Gastrocnemius medialis (tissue), 4 donors: ENCODE measurements at regions not wholly inside any gene's neighbourhood (a gene's known extent, or its start where the extent isn't known, plus 50 kb on each side); places are given as distances from the start of the nearest gene placed in this dataset.

Source experiments
- ATAC-seq, 2 donors: fragments of 150-250 bp; one replicate each; pipeline ENCODE4 v1.9.1; 2016
- DNase-seq, 2 donors: peaks; one replicate each; pipeline ENCODE4 v3.0.0-alpha.2; 2019
- H3K27ac ChIP-seq, 4 donors: fragments of 200-600 bp; sonication (generic); 1 replicate in 1 of 4; 2 replicates in 3 of 4; pipeline ENCODE4 v1.5.1; 2016 to 2018; ENCODE audit warnings: mild to moderate bottlenecking in 2 of 4, moderate library complexity in 1 of 4
- H3K27me3 ChIP-seq, 3 donors: fragments of 200-600 bp; sonication (generic) in 2 of 3; 1 replicate in 1 of 3; 2 replicates in 2 of 3; pipeline versions ENCODE4 v1.5.1 to v1.6.0; 2016 to 2019; ENCODE audit warnings: mild to moderate bottlenecking in 1 of 3, moderate library complexity in 1 of 3
- H3K36me3 ChIP-seq, 2 donors: fragments of 200-600 bp; sonication (generic) in 1 of 2; one replicate each; pipeline ENCODE4 v1.5.1; 2017 to 2018
- H3K4me1 ChIP-seq, 2 donors: fragments of 200-600 bp; sonication (generic) in 1 of 2; one replicate each; pipeline ENCODE4 v1.5.1; 2016 to 2017; ENCODE audit warnings: mild to moderate bottlenecking in 2 of 2
- H3K4me3 ChIP-seq, 4 donors: fragments of 200-600 bp; sonication (generic) in 3 of 4; 1 replicate in 1 of 4; 2 replicates in 3 of 4; pipeline ENCODE4 v1.5.1; 2016 to 2019; ENCODE audit warnings: mild to moderate bottlenecking in 2 of 4
- H3K9me3 ChIP-seq, 3 donors: fragments of 200-600 bp; sonication (generic) in 2 of 3; 1 replicate in 1 of 3; 2 replicates in 2 of 3; pipeline ENCODE4 v1.5.1; 2016 to 2019
- POLR2A ChIP-seq, 2 donors: fragments of 450-650 bp; IDR thresholded peaks; one replicate each; pipeline ENCODE4 v1.6.1; 2017; ENCODE audit warnings: antibody characterized with exemption in 2 of 2, mild to moderate bottlenecking in 2 of 2, moderate library complexity in 2 of 2
- in situ Hi-C, 4 donors: fragments of 200-750 bp; cut with MboI; loops; one replicate each; pipeline versions ENCODE4 v1.15.0 to v1.8.0; 2017; ENCODE audit warnings: low sequenced_read_pairs in 4 of 4
- intact Hi-C: fragments of 100-400 bp; cut with DNase I; formaldehyde crosslinking; loops from one replicate; pipeline ENCODE4 v1.15.1; 2023; ENCODE audit warnings: low total_unique reads
- TF ChIP-seq, protein P1 (sequence below), 5 experiments: fragments of 450-650 bp in 3 of 5; fragments of 200-600 bp in 2 of 5; sonication (generic) in 2 of 5; IDR thresholded peaks in 4 of 5; conservative IDR thresholded peaks in 1 of 5; 1 replicate in 4 of 5; 2 replicates in 1 of 5; pipeline ENCODE4 v1.5.1; 2016 to 2019; ENCODE audit warnings: antibody characterized with exemption in 5 of 5, mild to moderate bottlenecking in 3 of 5, moderate library complexity in 3 of 5

DNA sequence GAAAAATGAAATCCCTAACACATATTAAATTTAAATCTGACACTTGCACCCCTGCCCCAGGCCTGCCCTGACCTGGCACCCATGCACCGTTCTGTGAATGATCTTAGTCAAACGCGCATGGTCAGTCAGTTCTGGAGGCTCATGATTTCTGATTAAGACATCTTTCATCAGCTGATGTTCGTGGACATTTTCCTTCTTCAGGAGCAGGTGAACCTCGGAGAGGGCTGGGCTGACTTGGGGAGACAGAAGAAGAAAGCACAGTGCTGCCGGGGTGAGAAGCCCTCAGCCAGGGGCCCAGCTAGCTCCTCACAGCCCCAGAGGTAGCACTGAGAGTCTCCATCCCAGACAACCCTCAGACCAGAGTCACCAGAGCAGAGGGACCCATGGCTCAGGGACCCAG lies 134.5 kb upstream of the AJAP1 start:
- DNase-seq (no peak), ATAC-seq (no peak)
- Histone ChIP-seq H3K36me3 (no peaks in the 10 kb centered on the region), H3K27me3 (no peaks in the 10 kb centered on the region), H3K4me3 (no peak overlapping the region), H3K9me3 (no peaks in the 10 kb centered on the region), H3K4me1 (no peaks in the 10 kb centered on the region), H3K27ac (no peak overlapping the region)
- in situ Hi-C loops: no loop called here
- intact Hi-C loops: no loop called here
- no peak for TF ChIP-seq POLR2A (IDR thresholded peaks at IDR 0.05)
- TF ChIP-seq, protein P1, sequence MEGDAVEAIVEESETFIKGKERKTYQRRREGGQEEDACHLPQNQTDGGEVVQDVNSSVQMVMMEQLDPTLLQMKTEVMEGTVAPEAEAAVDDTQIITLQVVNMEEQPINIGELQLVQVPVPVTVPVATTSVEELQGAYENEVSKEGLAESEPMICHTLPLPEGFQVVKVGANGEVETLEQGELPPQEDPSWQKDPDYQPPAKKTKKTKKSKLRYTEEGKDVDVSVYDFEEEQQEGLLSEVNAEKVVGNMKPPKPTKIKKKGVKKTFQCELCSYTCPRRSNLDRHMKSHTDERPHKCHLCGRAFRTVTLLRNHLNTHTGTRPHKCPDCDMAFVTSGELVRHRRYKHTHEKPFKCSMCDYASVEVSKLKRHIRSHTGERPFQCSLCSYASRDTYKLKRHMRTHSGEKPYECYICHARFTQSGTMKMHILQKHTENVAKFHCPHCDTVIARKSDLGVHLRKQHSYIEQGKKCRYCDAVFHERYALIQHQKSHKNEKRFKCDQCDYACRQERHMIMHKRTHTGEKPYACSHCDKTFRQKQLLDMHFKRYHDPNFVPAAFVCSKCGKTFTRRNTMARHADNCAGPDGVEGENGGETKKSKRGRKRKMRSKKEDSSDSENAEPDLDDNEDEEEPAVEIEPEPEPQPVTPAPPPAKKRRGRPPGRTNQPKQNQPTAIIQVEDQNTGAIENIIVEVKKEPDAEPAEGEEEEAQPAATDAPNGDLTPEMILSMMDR (IDR thresholded peaks at IDR 0.05 in 4 of 5, conservative IDR thresholded peaks at IDR 0.05 in 1 of 5): no peak

DNA sequence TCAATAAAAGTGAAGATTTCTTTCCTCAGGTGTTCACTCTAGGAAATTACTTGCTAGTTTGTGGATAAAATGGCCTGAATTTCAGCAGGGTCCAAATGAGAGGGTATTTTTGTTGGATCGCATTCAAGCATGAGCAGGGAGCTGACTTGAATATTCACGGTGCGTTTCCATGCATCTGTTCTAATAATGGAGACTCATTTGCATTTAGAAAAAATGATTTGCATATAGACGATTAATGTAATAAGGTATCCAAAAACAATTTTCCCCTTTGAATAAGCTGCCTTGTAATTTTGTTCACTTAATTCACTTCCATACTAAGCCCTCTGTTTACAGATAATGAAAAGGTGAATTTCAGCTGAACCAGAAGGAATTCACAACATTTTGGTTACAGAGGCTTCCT lies 130.9 kb upstream of the AJAP1 start:
- Histone ChIP-seq H3K4me3 (no peak overlapping the region), H3K27me3 (no peaks in the 10 kb centered on the region), H3K36me3 (no peaks in the 10 kb centered on the region), H3K4me1 (no peaks in the 10 kb centered on the region), H3K9me3 (no peaks in the 10 kb centered on the region), H3K27ac (no peak overlapping the region)
- intact Hi-C loops (no loop called here), in situ Hi-C loops (no loop called here)
- DNase-seq (no peak), ATAC-seq (no peak)
- TF ChIP-seq POLR2A (IDR thresholded peaks at IDR 0.05): no peak
- TF ChIP-seq, protein P1 (IDR thresholded peaks at IDR 0.05 in 4 of 5, conservative IDR thresholded peaks at IDR 0.05 in 1 of 5): no peak

DNA sequence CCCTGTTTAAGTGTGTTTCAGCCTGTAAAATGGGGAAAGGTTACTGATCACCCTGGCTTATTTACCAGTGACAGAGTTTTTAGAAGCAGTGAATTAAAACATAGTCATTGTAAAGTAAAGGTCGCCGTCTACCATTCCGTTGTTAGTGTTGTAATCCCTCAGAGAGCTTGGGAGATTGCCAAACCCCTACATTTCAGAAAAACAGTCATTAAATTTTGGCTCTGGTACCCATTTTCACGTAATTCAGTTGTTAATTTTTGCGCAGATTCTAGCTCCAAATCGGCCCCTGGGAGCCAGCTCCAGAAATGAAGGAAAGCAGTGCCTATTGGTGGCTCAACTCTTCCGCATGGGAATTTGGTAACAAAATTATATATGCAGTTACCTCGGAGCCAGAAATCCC lies 127.7 kb upstream of the AJAP1 start:
- no peaks in the 10 kb centered on the region for H3K36me3 ChIP-seq
- DNase-seq (no peak), ATAC-seq (no peak)
- no peak overlapping the region for H3K27ac ChIP-seq
- intact Hi-C loops (no loop called here), in situ Hi-C loops (no loop called here)
- H3K4me1 ChIP-seq: no peaks in the 10 kb centered on the region
- no peaks in the 10 kb centered on the region for H3K27me3 ChIP-seq
- no peak overlapping the region for H3K4me3 ChIP-seq
- no peaks in the 10 kb centered on the region for H3K9me3 ChIP-seq
- TF ChIP-seq, protein P1 (IDR thresholded peaks at IDR 0.05 in 4 of 5, conservative IDR thresholded peaks at IDR 0.05 in 1 of 5): no peak
- TF ChIP-seq POLR2A (IDR thresholded peaks at IDR 0.05): no peak

DNA sequence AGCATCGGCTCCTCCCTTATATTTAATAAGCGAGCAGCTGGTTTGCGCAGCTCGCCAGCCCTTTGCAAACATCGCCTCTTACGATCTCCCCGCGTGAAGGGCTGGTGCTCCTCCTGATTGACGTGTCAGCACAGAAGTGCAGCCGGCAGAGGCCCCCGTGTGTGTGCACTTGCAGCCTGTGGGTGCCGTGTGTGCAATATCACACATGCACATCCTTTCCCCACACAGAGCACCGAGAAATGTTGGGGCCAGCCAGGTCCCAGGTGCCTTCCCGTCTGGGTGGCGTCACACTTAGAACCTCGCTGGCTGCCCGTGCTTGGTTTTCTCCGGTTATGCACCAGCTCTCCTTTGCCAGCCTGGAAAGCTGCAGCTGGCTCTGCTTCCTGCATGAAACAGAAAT lies 126.6 kb upstream of the AJAP1 start:
- no peaks in the 10 kb centered on the region for H3K36me3 ChIP-seq
- H3K27me3 ChIP-seq: no peaks in the 10 kb centered on the region
- no peak overlapping the region for H3K4me3 ChIP-seq
- H3K9me3 ChIP-seq: no peaks in the 10 kb centered on the region
- ATAC-seq (no peak), DNase-seq (no peak)
- in situ Hi-C loops (no loop called here), intact Hi-C loops (no loop called here)
- no peak for TF ChIP-seq POLR2A (IDR thresholded peaks at IDR 0.05)
- TF ChIP-seq, protein P1 (IDR thresholded peaks at IDR 0.05 in 4 of 5, conservative IDR thresholded peaks at IDR 0.05 in 1 of 5): no peak
- no peaks in the 10 kb centered on the region for H3K4me1 ChIP-seq
- H3K27ac ChIP-seq: no peak overlapping the region

DNA sequence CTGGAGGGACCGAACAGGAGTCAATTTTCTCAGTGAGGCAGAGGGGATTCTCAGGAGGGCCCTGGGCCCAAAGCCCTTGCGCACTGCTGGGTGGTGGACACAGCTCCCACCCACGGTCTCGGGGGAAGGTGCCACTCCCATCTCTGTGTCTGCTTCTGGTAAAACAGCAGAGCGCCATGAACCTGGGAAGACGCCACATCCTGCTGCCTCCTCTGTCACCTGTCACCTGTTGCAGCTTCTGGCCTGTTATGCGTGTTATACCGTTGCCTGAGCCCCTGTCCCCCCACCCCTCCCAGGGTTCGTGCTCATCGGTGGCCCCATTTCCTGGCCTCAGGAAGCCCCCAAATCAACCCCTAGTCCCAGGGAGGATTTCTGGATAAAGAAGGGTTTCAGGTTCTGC lies 125.8 kb upstream of the AJAP1 start:
- DNase-seq (no peak), ATAC-seq (no peak)
- no peaks in the 10 kb centered on the region for H3K27me3 ChIP-seq
- intact Hi-C loops: no loop called here
- no peaks in the 10 kb centered on the region for H3K9me3 ChIP-seq
- no peak overlapping the region for H3K27ac ChIP-seq
- no peak for TF ChIP-seq POLR2A (IDR thresholded peaks at IDR 0.05)
- TF ChIP-seq, protein P1 (IDR thresholded peaks at IDR 0.05 in 4 of 5, conservative IDR thresholded peaks at IDR 0.05 in 1 of 5): no peak
- H3K36me3 ChIP-seq: no peaks in the 10 kb centered on the region
- no peaks in the 10 kb centered on the region for H3K4me1 ChIP-seq
- in situ Hi-C loops: no loop called here
- no peak overlapping the region for H3K4me3 ChIP-seq
